Activated naive CD8-positive, alpha-beta T cell treated with anti-CD3 and anti-CD28 coated beads for 36 hours (primary cell): ENCODE measurements at regions not wholly inside any gene's neighbourhood (a gene's known extent, or its start where the extent isn't known, plus 50 kb on each side); places are given as distances from the start of the nearest gene placed in this dataset.

Source experiments
- DNase-seq: peaks from one replicate; pipeline ENCODE4 v3.0.0; 2021
- H3K27ac Mint-ChIP-seq: one replicate; pipeline ENCODE4 v1.8.0; 2022; ENCODE audit warnings: mild to moderate bottlenecking, moderate library complexity, mixed read lengths
- H3K27me3 Mint-ChIP-seq: one replicate; pipeline ENCODE4 v1.8.0; 2022; ENCODE audit warnings: mild to moderate bottlenecking, mixed read lengths
- H3K36me3 Mint-ChIP-seq: one replicate; pipeline ENCODE4 v1.8.0; 2021; ENCODE audit warnings: mild to moderate bottlenecking, mixed read lengths
- H3K4me1 Mint-ChIP-seq: one replicate; pipeline ENCODE4 v1.8.0; 2021; ENCODE audit warnings: mixed read lengths
- H3K4me3 Mint-ChIP-seq: one replicate; pipeline ENCODE4 v1.8.0; 2022; ENCODE audit warnings: mild to moderate bottlenecking, moderate library complexity, mixed read lengths
- H3K9me3 Mint-ChIP-seq: one replicate; pipeline ENCODE4 v1.8.0; 2022; ENCODE audit warnings: mixed read lengths

DNA sequence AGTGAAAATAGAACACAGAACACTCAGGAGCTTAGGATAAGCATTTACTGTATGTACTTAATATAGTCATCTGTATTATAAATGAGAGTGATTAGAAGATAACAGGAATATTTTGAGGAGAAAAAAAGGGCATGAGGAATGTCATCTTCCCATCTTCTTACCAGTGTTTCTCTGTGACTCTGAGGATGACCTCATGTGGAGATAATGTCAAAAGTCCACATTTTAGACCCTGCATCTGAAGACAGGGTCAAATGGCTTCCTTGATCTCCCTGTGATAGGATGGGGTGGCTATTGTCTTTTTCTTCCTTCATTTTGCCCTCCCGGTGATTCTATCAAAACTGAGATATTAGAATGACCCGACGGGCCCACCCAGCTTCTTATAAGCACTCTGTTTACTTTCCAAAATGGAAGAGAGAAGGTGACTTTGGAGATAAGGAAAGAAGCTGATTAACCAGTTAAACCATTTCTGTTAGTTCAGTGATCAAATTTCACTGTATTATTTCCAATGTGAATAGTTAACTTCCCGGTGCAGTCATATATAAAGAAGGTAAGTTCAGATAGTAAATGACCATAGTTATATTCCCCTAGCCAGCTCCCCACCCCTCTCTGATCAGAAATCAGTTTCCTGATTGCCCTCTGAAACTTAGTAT is 115.7 kb upstream of the SALL4 start:
- DNase-seq: no peak
- Mint-ChIP-seq H3K4me3 (no peak overlapping the region), H3K4me1 (no peaks in the 10 kb centered on the region), H3K9me3 (no peaks in the 10 kb centered on the region), H3K27me3 (peaks cover 4% of the 10 kb centered on the region), H3K36me3 (no peaks in the 10 kb centered on the region), H3K27ac (no peak overlapping the region)

DNA sequence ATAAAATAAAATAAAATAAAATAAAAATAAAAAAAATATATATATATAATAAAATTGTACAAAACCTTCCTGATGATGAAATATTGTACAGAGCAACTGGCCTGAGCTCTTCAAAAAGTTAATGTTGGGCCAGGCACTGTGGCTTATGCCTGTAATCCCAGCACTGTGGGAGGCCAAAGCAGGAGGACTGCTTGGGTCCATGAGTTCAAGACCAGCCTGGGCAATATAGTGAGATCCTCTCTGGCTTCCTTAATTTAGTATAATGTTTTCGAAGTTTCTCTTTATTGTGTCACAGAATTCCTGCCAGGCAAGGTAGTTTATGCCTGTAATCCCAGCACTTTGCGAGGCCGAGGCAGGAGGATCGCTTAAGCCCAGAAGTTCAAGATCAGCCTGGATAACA is 113.9 kb upstream of the SALL4 start:
- H3K9me3 Mint-ChIP-seq: no peaks in the 10 kb centered on the region
- H3K4me3 Mint-ChIP-seq: no peak overlapping the region
- H3K36me3 Mint-ChIP-seq: no peaks in the 10 kb centered on the region
- no peak for DNase-seq
- no peak overlapping the region for H3K27ac Mint-ChIP-seq
- no peaks in the 10 kb centered on the region for H3K4me1 Mint-ChIP-seq
- H3K27me3 Mint-ChIP-seq: peaks cover 4% of the 10 kb centered on the region

- Mint-ChIP-seq H3K27me3 (peaks cover 4% of the 10 kb centered on the region), H3K9me3 (no peaks in the 10 kb centered on the region), H3K4me1 (no peaks in the 10 kb centered on the region), H3K36me3 (no peaks in the 10 kb centered on the region), H3K4me3 (no peak overlapping the region), H3K27ac (no peak overlapping the region)
- no peak for DNase-seq
These were observed 112.4 kb upstream of the SALL4 start for GRCh38 chr20:51914758-51915157.

- H3K4me3 Mint-ChIP-seq: no peak overlapping the region
- H3K27ac Mint-ChIP-seq: no peak overlapping the region
- H3K27me3 Mint-ChIP-seq: peaks cover 14% of the 10 kb centered on the region
- no peak for DNase-seq
- no peaks in the 10 kb centered on the region for H3K4me1 Mint-ChIP-seq
- no peaks in the 10 kb centered on the region for H3K9me3 Mint-ChIP-seq
- H3K36me3 Mint-ChIP-seq: no peaks in the 10 kb centered on the region
These were observed 108.2 kb upstream of the SALL4 start for GRCh38 chr20:51910321-51911050.

- no peak overlapping the region for H3K27ac Mint-ChIP-seq
- no peaks in the 10 kb centered on the region for H3K36me3 Mint-ChIP-seq
- H3K9me3 Mint-ChIP-seq: no peaks in the 10 kb centered on the region
- peaks cover 19% of the 10 kb centered on the region for H3K27me3 Mint-ChIP-seq
- DNase-seq: no peak
- no peaks in the 10 kb centered on the region for H3K4me1 Mint-ChIP-seq
- no peak overlapping the region for H3K4me3 Mint-ChIP-seq
These were observed 104.4 kb upstream of the SALL4 start for GRCh38 chr20:51906679-51907078.

DNA sequence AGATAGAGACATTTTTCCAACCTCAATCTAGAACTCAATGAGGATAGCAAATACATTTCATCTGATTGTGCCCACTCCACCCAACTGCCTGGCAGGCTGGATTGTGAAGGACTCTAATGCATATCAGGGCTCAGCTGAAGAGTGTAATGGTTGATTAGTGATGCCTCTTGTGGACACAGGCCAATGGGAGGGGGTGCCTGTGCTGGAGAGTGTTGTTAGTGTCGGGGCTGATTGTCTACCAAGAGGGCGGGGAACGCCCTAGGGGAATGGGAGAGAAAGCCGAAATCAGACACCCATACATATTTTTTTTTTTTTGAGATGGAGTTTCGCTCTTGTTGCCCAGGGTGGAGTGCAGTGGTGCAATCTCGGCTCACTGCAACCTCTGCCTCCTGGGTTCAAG is 103.7 kb upstream of the SALL4 start:
- Mint-ChIP-seq H3K27ac (no peak overlapping the region), H3K27me3 (peaks cover 19% of the 10 kb centered on the region), H3K4me1 (no peaks in the 10 kb centered on the region), H3K4me3 (no peak overlapping the region), H3K36me3 (no peaks in the 10 kb centered on the region), H3K9me3 (no peaks in the 10 kb centered on the region)
- no peak for DNase-seq

- H3K9me3 Mint-ChIP-seq: peaks cover 2% of the 10 kb centered on the region
- H3K27me3 Mint-ChIP-seq: peaks cover 12% of the 10 kb centered on the region
- DNase-seq: no peak
- no peaks in the 10 kb centered on the region for H3K4me1 Mint-ChIP-seq
- no peak overlapping the region for H3K4me3 Mint-ChIP-seq
- no peaks in the 10 kb centered on the region for H3K36me3 Mint-ChIP-seq
- no peak overlapping the region for H3K27ac Mint-ChIP-seq
These were observed 100.6 kb upstream of the SALL4 start for GRCh38 chr20:51902933-51903332.

GRCh38 chr20:51900443-51900842 is 98.1 kb upstream of the SALL4 start:
- no peak for DNase-seq
- peaks cover 5% of the 10 kb centered on the region for H3K27me3 Mint-ChIP-seq
- no peak overlapping the region for H3K4me3 Mint-ChIP-seq
- no peaks in the 10 kb centered on the region for H3K36me3 Mint-ChIP-seq
- no peaks in the 10 kb centered on the region for H3K4me1 Mint-ChIP-seq
- H3K9me3 Mint-ChIP-seq: peaks cover 2% of the 10 kb centered on the region
- no peak overlapping the region for H3K27ac Mint-ChIP-seq

- Mint-ChIP-seq H3K27me3 (peaks cover 5% of the 10 kb centered on the region), H3K9me3 (peaks cover 2% of the 10 kb centered on the region), H3K36me3 (no peaks in the 10 kb centered on the region), H3K4me3 (no peak overlapping the region), H3K4me1 (no peaks in the 10 kb centered on the region), H3K27ac (no peak overlapping the region)
- DNase-seq: no peak
These were observed 97.4 kb upstream of the SALL4 start for GRCh38 chr20:51899674-51900073.

GRCh38 chr20:51898788-51899187 is 96.5 kb upstream of the SALL4 start:
- H3K36me3 Mint-ChIP-seq: no peaks in the 10 kb centered on the region
- H3K27me3 Mint-ChIP-seq: no peaks in the 10 kb centered on the region
- peaks cover 2% of the 10 kb centered on the region for H3K9me3 Mint-ChIP-seq
- no peak overlapping the region for H3K4me3 Mint-ChIP-seq
- H3K27ac Mint-ChIP-seq: no peak overlapping the region
- H3K4me1 Mint-ChIP-seq: no peaks in the 10 kb centered on the region
- DNase-seq: no peak

- no peak overlapping the region for H3K27ac Mint-ChIP-seq
- no peaks in the 10 kb centered on the region for H3K4me1 Mint-ChIP-seq
- no peak for DNase-seq
- H3K9me3 Mint-ChIP-seq: peaks cover 2% of the 10 kb centered on the region
- no peaks in the 10 kb centered on the region for H3K27me3 Mint-ChIP-seq
- H3K4me3 Mint-ChIP-seq: no peak overlapping the region
- H3K36me3 Mint-ChIP-seq: no peaks in the 10 kb centered on the region
These were observed 92.3 kb upstream of the SALL4 start for GRCh38 chr20:51894619-51895018.

- Mint-ChIP-seq H3K9me3 (peaks cover 2% of the 10 kb centered on the region), H3K27ac (no peak overlapping the region)
These were observed 91.9 kb upstream of the SALL4 start for GRCh38 chr20:51894201-51894600.

GRCh38 chr20:51893723-51894122 is 91.4 kb upstream of the SALL4 start:
- H3K4me1 Mint-ChIP-seq: no peaks in the 10 kb centered on the region
- DNase-seq: no peak
- H3K36me3 Mint-ChIP-seq: no peaks in the 10 kb centered on the region
- H3K27ac Mint-ChIP-seq: no peak overlapping the region
- H3K27me3 Mint-ChIP-seq: no peaks in the 10 kb centered on the region
- peaks cover 2% of the 10 kb centered on the region for H3K9me3 Mint-ChIP-seq
- no peak overlapping the region for H3K4me3 Mint-ChIP-seq

More at GRCh38 chr20:51894201-51894600, 91.9 kb upstream of the SALL4 start:
- no peak for DNase-seq
- H3K36me3 Mint-ChIP-seq: no peaks in the 10 kb centered on the region
- no peaks in the 10 kb centered on the region for H3K4me1 Mint-ChIP-seq
- no peaks in the 10 kb centered on the region for H3K27me3 Mint-ChIP-seq
- no peak overlapping the region for H3K4me3 Mint-ChIP-seq

- Mint-ChIP-seq H3K27me3 (no peaks in the 10 kb centered on the region), H3K4me3 (no peak overlapping the region), H3K36me3 (no peaks in the 10 kb centered on the region), H3K27ac (no peak overlapping the region), H3K4me1 (no peaks in the 10 kb centered on the region), H3K9me3 (no peaks in the 10 kb centered on the region)
- DNase-seq: no peak
These were observed 87.7 kb upstream of the SALL4 start for GRCh38 chr20:51890003-51890402.

GRCh38 chr20:51889466-51889865 is 87.1 kb upstream of the SALL4 start:
- no peak overlapping the region for H3K27ac Mint-ChIP-seq
- DNase-seq: no peak
- H3K9me3 Mint-ChIP-seq: no peaks in the 10 kb centered on the region
- H3K36me3 Mint-ChIP-seq: no peaks in the 10 kb centered on the region
- no peak overlapping the region for H3K4me3 Mint-ChIP-seq
- no peaks in the 10 kb centered on the region for H3K4me1 Mint-ChIP-seq
- no peaks in the 10 kb centered on the region for H3K27me3 Mint-ChIP-seq

GRCh38 chr20:51888291-51888690 is 86.0 kb upstream of the SALL4 start:
- no peak for DNase-seq
- Mint-ChIP-seq H3K36me3 (no peaks in the 10 kb centered on the region), H3K4me1 (no peaks in the 10 kb centered on the region), H3K27ac (no peak overlapping the region), H3K9me3 (no peaks in the 10 kb centered on the region), H3K27me3 (no peaks in the 10 kb centered on the region), H3K4me3 (no peak overlapping the region)
